T-cell (primary cell): ENCODE measurements at regions not wholly inside any gene's neighbourhood (a gene's known extent, or its start where the extent isn't known, plus 50 kb on each side); places are given as distances from the start of the nearest gene placed in this dataset.

Experiments used
- ATAC-seq, 4 experiments: fragments of 200-7000 bp in 3 of 4; fragments of 150-1000 bp in 1 of 4; cut with Tn5 transposase; replicated peaks in 1 of 4; 1 replicate in 3 of 4; 2 replicates in 1 of 4; pipeline ENCODE4 v1.10.0; 2021; ENCODE audit warnings: moderate library complexity in 3 of 4, mild to moderate bottlenecking in 2 of 4, moderate number of reproducible peaks in 1 of 4
- CTCF ChIA-PET, 2 donors: fragments of 300-600 bp; sonication (Branson Sonifier 250); formaldehyde crosslinking; loops; one replicate each; lab custom pipeline; 2022; ENCODE audit warnings: antibody characterized with exemption in 2 of 2; lab: Charles Lee
- POLR2A ChIA-PET, 2 donors: fragments of 300-600 bp; sonication (Branson Sonifier 250); formaldehyde crosslinking; loops; one replicate each; lab custom pipeline; 2022; ENCODE audit warnings: antibody characterized with exemption in 2 of 2; lab: Charles Lee
- DNase-seq, 35 experiments: peaks; one replicate each; pipeline versions ENCODE4 v3.0.0 to v3.0.0-alpha.2; 2013 to 2023
- H3K27ac ChIP-seq: one replicate; pipeline ENCODE4 v1.5.1; 2013; ENCODE audit warnings: low read length
- H3K27me3 ChIP-seq, 2 experiments: replicated peaks in 1 of 2; 1 replicate in 1 of 2; 2 replicates in 1 of 2; pipeline versions ENCODE4 v1.6.1 to v1.7.0; 2013; ENCODE audit warnings: low read length in 1 of 2, mixed read lengths in 1 of 2; ENCODE audit not compliant: control insufficient read depth in 2 of 2, insufficient read depth in 2 of 2; ENCODE audit errors: extremely low read depth in 1 of 2
- H3K36me3 ChIP-seq, 2 donors: 1 replicate in 1 of 2; 2 replicates in 1 of 2; pipeline versions ENCODE4 v1.6.1 to v1.7.0; 2013; ENCODE audit warnings: low read length in 1 of 2; ENCODE audit not compliant: control insufficient read depth in 2 of 2, insufficient read depth in 1 of 2; ENCODE audit errors: extremely low read depth in 1 of 2
- H3K4me1 ChIP-seq, 2 experiments: 1 replicate in 1 of 2; 2 replicates in 1 of 2; pipeline versions ENCODE4 v1.6.1 to v1.7.0; 2013; ENCODE audit warnings: low read length in 2 of 2, mixed read lengths in 1 of 2; ENCODE audit not compliant: insufficient read depth in 2 of 2, control insufficient read depth in 1 of 2; ENCODE audit errors: extremely low read depth in 1 of 2
- H3K4me3 ChIP-seq, 2 donors: 1 replicate in 1 of 2; 2 replicates in 1 of 2; pipeline versions ENCODE4 v1.5.1 to v1.7.0; 2013; ENCODE audit warnings: mild to moderate bottlenecking in 2 of 2, low read length in 1 of 2, moderate library complexity in 1 of 2; ENCODE audit not compliant: control insufficient read depth in 1 of 2; ENCODE audit errors: extremely low read depth in 1 of 2
- H3K9me3 ChIP-seq: 2 replicates; pipeline ENCODE4 v1.7.0; 2013
- H3K27ac Mint-ChIP-seq, 2 donors: one replicate each; pipeline ENCODE4 v1.8.0; 2020 to 2021; ENCODE audit warnings: mild to moderate bottlenecking in 2 of 2, mixed read lengths in 2 of 2
- H3K27me3 Mint-ChIP-seq, 2 donors: one replicate each; pipeline ENCODE4 v1.8.0; 2021 to 2022; ENCODE audit warnings: mixed read lengths in 2 of 2
- H3K36me3 Mint-ChIP-seq: one replicate; pipeline ENCODE4 v1.8.0; 2021; ENCODE audit warnings: mixed read lengths
- H3K4me1 Mint-ChIP-seq, 3 donors: one replicate each; pipeline ENCODE4 v1.8.0; 2020 to 2022; ENCODE audit warnings: mixed read lengths in 3 of 3, mild to moderate bottlenecking in 1 of 3
- H3K4me3 Mint-ChIP-seq, 3 donors: one replicate each; pipeline ENCODE4 v1.8.0; 2020 to 2022; ENCODE audit warnings: mild to moderate bottlenecking in 3 of 3, mixed read lengths in 3 of 3, moderate library complexity in 3 of 3
- H3K9me3 Mint-ChIP-seq, 3 donors: one replicate each; pipeline ENCODE4 v1.8.0; 2020 to 2022; ENCODE audit warnings: mixed read lengths in 3 of 3
- WGBS: methylation state at CpG from one replicate; pipeline ENCODE4 v1.1.5; 2013; ENCODE audit warnings: missing lambda C conversion rate; ENCODE audit not compliant: insufficient coverage; 5-methylcytosine and 5-hydroxymethylcytosine counted together

DNA sequence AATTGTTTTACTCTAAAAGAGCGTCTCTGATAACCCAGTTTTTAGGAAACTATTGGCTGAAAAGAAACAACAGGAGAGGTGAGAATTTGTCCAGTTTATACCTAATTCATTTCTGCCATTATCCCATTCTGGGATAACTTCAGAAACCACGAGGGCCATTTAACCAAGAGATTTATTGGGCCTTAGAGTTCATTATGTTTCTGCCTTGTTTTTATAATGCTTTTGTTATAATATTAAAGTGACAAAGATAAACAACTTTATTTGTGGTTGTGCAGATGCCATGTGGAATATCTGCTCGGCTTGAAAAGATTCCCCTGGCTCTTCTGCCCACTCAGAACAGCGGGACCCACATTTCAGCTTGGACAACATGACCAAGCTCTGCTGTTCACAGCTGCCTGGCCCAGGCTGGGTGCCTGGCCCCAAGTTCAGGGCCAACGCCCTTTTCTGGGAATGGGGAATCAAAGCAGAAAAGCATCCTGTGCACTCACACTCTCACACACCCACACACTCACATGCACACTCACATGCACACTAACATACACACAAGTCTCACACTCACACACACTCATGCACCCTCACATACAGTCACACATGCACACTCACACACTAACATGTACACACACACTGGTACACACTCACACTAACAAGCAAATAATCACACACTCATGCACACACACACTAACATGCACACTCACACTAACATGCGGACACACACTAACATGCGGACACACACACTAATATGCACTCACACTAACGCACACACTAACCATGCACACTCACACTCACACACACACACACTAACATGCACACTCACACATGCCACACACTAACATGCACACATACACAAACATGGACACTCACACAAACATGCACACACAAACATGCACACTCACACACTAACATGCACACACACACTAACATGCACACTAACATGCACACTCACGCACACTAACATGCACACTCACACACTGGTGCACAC is 86.7 kb upstream of the NEDD9 start:
- no peaks in the 10 kb centered on the region for H3K9me3 Mint-ChIP-seq
- POLR2A ChIA-PET, result interaction anchor here (0.6 to 1.5 kb wide), 8 partner anchors 32 to 126 kb away, joined by 3 to 14 read pairs (median 4); partner anchors contain the start of gene NEDD9 (in 1 of the 2)
- DNase-seq, result no peak
- 89% methylated on average over 7 of the region's 9 CpGs for WGBS
- peaks cover 43 to 64% (median 54%) of the 10 kb centered on the region in 3 donors for H3K4me1 Mint-ChIP-seq
- H3K4me1 ChIP-seq, result peaks cover 2 to 14% of the 10 kb centered on the region in 2 experiments
- H3K4me3 ChIP-seq, result no peak overlapping the region
- no peak for ATAC-seq
- H3K4me3 Mint-ChIP-seq, result peak overlapping the region in 1 of 3 donors; percentile 31
- no peaks in the 10 kb centered on the region for H3K27me3 ChIP-seq
- H3K27me3 Mint-ChIP-seq, result no peaks in the 10 kb centered on the region
- H3K27ac ChIP-seq, result peak overlapping the region; percentile 72
- H3K36me3 ChIP-seq, result peaks cover 3 to 18% of the 10 kb centered on the region in 2 donors
- peak overlapping the region; percentile 74 to 89 for H3K27ac Mint-ChIP-seq
- CTCF ChIA-PET, result interaction anchor here (0.9 to 1.1 kb wide), 6 partner anchors 16 to 117 kb away, joined by 3 to 4 read pairs (median 4); partner anchors contain the start of gene NEDD9 (in 1 of the 2)
- H3K36me3 Mint-ChIP-seq, result peaks cover 60% of the 10 kb centered on the region
- H3K9me3 ChIP-seq, result no peaks in the 10 kb centered on the region

DNA sequence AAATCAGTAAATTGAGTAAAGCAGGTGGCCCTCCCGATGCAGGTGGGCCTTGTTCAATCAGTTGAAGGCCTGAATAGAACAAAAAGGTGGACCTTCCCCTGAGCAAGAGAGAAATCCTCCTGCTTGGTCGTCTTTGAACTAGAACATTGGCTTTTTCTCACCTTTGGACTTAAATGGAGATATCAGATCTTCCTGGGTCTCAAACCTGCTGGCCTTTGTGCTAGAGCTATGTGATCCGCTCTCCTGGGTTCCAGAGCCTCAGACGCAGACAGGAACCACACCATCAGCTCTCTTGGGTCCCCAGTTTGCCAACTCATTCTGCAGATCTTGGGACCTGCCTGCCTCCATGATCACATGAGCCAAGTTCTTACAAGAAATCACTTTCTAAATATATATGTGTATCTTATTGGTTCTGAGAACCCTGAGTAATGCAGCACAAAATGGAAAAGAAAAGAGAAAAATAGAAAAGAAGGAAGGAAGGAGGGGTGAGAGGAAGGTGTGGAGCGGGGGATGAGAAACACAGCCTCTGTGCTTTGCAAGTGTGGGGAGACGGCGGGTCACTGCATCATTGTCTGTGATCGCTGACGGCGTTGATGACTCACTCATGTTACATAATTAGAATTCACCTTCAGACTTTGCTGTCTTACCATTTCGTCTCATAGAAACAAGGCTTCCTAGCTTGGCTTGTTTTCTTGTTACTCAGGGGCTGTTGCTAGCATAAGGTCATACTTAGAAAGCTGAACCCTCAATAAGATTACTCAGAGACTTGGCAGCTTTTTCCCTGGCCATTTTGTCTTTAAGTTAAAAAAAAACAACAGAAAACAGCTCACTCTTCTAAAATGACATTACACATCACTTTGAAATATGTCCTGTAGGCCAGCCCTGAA is 85.7 kb upstream of the NEDD9 start:
- 42% methylated on average over 7 of the region's 11 CpGs for WGBS
- Mint-ChIP-seq H3K4me1 (peaks cover 42 to 54% (median 50%) of the 10 kb centered on the region in 3 donors), H3K4me3 (peak overlapping the region in 1 of 3 donors; percentile 37), H3K27ac (peak overlapping the region; percentile 70 to 89), H3K27me3 (no peaks in the 10 kb centered on the region), H3K36me3 (peaks cover 65% of the 10 kb centered on the region), H3K9me3 (peaks cover 0 to under 1% (median 0%) of the 10 kb centered on the region in 3 donors)
- ChIA-PET POLR2A (interaction anchor here (0.5 to 1.5 kb wide), 9 partner anchors 33 to 125 kb away, joined by 3 to 14 read pairs (median 3); partner anchors contain the start of gene NEDD9 (in 1 of the 2)), CTCF (interaction anchor here (0.9 to 1.1 kb wide), 6 partner anchors 15 to 116 kb away, joined by 3 to 4 read pairs (median 4); partner anchors contain the start of gene NEDD9 (in 1 of the 2))
- no peak overlapping the region for H3K4me3 ChIP-seq
- no peaks in the 10 kb centered on the region for H3K9me3 ChIP-seq
- peak overlapping the region; percentile 72 for H3K27ac ChIP-seq
- ATAC-seq (peak; percentile 82 to 96 (median 90)), DNase-seq (peak in 34 of 35 experiments; percentile 26 to 79 (median 55))
- peaks cover 2 to 12% of the 10 kb centered on the region in 2 experiments for H3K4me1 ChIP-seq
- H3K36me3 ChIP-seq, result peaks cover 0 to 12% of the 10 kb centered on the region in 2 donors
- no peaks in the 10 kb centered on the region for H3K27me3 ChIP-seq

DNA sequence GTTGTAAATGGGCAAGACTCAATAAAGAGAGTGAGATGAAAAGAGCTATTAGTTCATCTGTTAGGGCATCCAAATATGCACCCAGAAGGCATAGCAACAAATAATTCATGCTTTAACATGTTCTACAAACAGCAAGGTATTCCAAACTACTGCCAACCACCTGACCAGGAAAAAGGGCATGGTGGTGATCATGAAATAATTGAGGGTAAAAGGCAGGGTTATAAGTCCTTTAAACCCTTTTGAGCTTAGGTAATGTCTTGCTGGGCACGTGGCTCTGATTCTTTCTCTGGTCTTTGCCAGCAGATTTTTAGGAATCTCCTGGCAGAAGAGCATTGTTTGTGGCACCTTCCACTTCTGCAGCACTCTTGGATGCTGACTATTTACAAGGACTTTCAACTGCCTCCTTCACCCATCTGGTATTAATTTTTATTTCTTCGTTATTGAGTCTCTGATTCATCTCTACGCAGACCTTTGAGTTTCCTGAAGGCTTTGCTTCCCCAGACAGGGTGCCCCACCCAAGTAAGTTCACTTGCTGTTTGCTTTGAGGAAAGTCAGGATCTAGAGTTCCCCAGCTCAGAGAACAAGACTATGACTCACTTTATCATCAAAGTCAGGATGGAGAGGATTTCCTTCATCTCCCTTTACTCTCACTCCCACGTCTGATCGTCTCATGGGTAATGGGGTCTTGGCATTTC is 83.4 kb upstream of the NEDD9 start:
- H3K9me3 Mint-ChIP-seq, result peaks cover 0 to 4% (median 0%) of the 10 kb centered on the region in 3 donors
- H3K36me3 Mint-ChIP-seq, result peaks cover 71% of the 10 kb centered on the region
- peaks cover 41 to 56% (median 53%) of the 10 kb centered on the region in 3 donors for H3K4me1 Mint-ChIP-seq
- Histone ChIP-seq H3K4me1 (peaks cover 2 to 12% of the 10 kb centered on the region in 2 experiments), H3K27me3 (no peaks in the 10 kb centered on the region), H3K27ac (no peak overlapping the region), H3K36me3 (peaks cover 0 to 4% of the 10 kb centered on the region in 2 donors), H3K4me3 (no peak overlapping the region), H3K9me3 (no peaks in the 10 kb centered on the region)
- no peak for DNase-seq
- CTCF ChIA-PET, result no interaction called here
- no peak for ATAC-seq
- POLR2A ChIA-PET, result no interaction called here
- WGBS, result 100% methylated on average over 1 of the region's 5 CpGs
- no peak overlapping the region for H3K27ac Mint-ChIP-seq
- H3K27me3 Mint-ChIP-seq, result no peaks in the 10 kb centered on the region
- H3K4me3 Mint-ChIP-seq, result no peak overlapping the region

DNA sequence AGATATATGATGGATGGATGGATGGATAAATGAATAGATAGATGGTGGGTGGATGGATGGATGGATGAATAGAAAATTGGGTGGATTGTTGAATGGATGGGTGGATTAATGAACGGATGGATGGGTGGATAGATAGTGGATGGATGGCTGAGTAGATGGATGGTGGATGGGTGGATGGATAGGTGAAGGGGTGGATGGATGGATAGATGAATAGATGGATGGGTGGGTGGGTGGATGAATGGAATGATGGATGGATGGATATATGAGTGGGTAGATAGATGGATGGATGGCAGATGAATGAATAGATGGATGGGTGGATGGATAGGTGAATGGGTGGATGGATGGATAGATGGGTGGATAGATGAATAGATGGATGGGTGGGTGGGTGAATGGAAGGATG is 80.7 kb upstream of the NEDD9 start:
- no peak overlapping the region for H3K27ac Mint-ChIP-seq
- H3K4me1 ChIP-seq, result peaks cover 0 to 5% of the 10 kb centered on the region in 2 experiments
- peaks cover 20 to 38% (median 36%) of the 10 kb centered on the region in 3 donors for H3K4me1 Mint-ChIP-seq
- peaks cover 0 to 10% of the 10 kb centered on the region in 2 donors for H3K36me3 ChIP-seq
- H3K9me3 Mint-ChIP-seq, result peaks cover 0 to 4% (median 0%) of the 10 kb centered on the region in 3 donors
- no peaks in the 10 kb centered on the region for H3K27me3 Mint-ChIP-seq
- CTCF ChIA-PET, result interaction anchor here in 1 of 2 donors (1.2 kb wide), 1 partner anchor 141 kb away, joined by 3 read pairs; no protein-coding TSS in a partner anchor
- H3K36me3 Mint-ChIP-seq, result peaks cover 64% of the 10 kb centered on the region
- no peak for DNase-seq
- POLR2A ChIA-PET, result no interaction called here
- no peaks in the 10 kb centered on the region for H3K9me3 ChIP-seq
- ATAC-seq, result no peak
- H3K27ac ChIP-seq, result no peak overlapping the region
- no peak overlapping the region for H3K4me3 Mint-ChIP-seq
- H3K4me3 ChIP-seq, result no peak overlapping the region
- WGBS, result 100% methylated on average over 1 of the region's 1 CpG
- no peaks in the 10 kb centered on the region for H3K27me3 ChIP-seq

DNA sequence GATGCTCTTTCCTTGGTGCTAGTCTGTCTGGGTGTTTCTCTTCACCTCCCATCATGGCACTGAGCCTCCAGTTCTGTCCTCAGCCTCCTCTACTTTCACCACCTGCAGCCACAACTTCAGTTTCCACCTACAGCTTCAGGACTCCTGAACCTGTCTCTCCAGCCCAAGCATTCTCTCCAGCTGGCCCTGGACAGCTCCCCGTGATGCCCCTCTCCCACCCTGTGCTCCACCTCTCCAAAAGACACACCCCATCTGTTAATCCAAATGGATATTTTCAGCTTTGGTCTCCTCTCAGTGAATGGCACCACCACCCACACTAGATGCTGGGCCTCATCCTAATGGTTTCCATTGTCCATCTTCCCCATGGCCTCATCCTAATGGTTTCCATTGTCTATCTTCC is 79.5 kb upstream of the NEDD9 start:
- no peaks in the 10 kb centered on the region for H3K27me3 Mint-ChIP-seq
- Histone ChIP-seq H3K27me3 (no peaks in the 10 kb centered on the region), H3K4me3 (no peak overlapping the region), H3K36me3 (peaks cover 0 to 10% of the 10 kb centered on the region in 2 donors), H3K9me3 (no peaks in the 10 kb centered on the region), H3K27ac (no peak overlapping the region), H3K4me1 (no peaks in the 10 kb centered on the region)
- ChIA-PET POLR2A (no interaction called here), CTCF (no interaction called here)
- H3K4me3 Mint-ChIP-seq, result no peak overlapping the region
- peaks cover 0 to 4% (median 0%) of the 10 kb centered on the region in 3 donors for H3K9me3 Mint-ChIP-seq
- peaks cover 12 to 32% (median 27%) of the 10 kb centered on the region in 3 donors for H3K4me1 Mint-ChIP-seq
- ATAC-seq (no peak), DNase-seq (no peak)
- H3K27ac Mint-ChIP-seq, result no peak overlapping the region
- WGBS, result 93% methylated on average over 1 of the region's 1 CpG
- H3K36me3 Mint-ChIP-seq, result peaks cover 63% of the 10 kb centered on the region
